Esophagus muscularis mucosa (tissue), 4 donors: ENCODE measurements at regions not wholly inside any gene's neighbourhood (a gene's known extent, or its start where the extent isn't known, plus 50 kb on each side); places are given as distances from the start of the nearest gene placed in this dataset.

Experiments
- DNase-seq: peaks from one replicate; pipeline ENCODE4 v3.0.0-alpha.2; 2017; ENCODE audit errors: extremely low spot score
- H3K27ac ChIP-seq, 4 donors: fragments of 200-600 bp; sonication (generic); replicated peaks in 1 of 4; 1 replicate in 3 of 4; 2 replicates in 1 of 4; pipeline ENCODE4 v1.5.1; 2016 to 2019; ENCODE audit warnings: mild to moderate bottlenecking in 1 of 4
- H3K27me3 ChIP-seq, 4 donors: fragments of 200-600 bp; sonication (generic); one replicate each; pipeline versions ENCODE4 v1.5.1 to v1.6.0; 2016 to 2019
- H3K36me3 ChIP-seq, 4 donors: fragments of 200-600 bp; sonication (generic); one replicate each; pipeline ENCODE4 v1.5.1; 2016 to 2019
- H3K4me1 ChIP-seq, 4 donors: fragments of 200-600 bp; sonication (generic); one replicate each; pipeline ENCODE4 v1.5.1; 2016 to 2019
- H3K4me3 ChIP-seq, 4 donors: fragments of 200-600 bp; sonication (generic); 1 replicate in 2 of 4; 2 replicates in 2 of 4; pipeline ENCODE4 v1.5.1; 2016 to 2019; ENCODE audit warnings: mild to moderate bottlenecking in 4 of 4, moderate library complexity in 1 of 4
- H3K9me3 ChIP-seq, 4 donors: fragments of 200-600 bp; sonication (generic); 1 replicate in 3 of 4; 2 replicates in 1 of 4; pipeline ENCODE4 v1.5.1; 2016 to 2019
- CTCF ChIP-seq, 3 experiments: fragments of 200-600 bp in 2 of 3; fragments of 450-650 bp in 1 of 3; sonication (generic) in 2 of 3; IDR thresholded peaks; one replicate each; pipeline ENCODE4 v1.5.1; 2017 to 2019; ENCODE audit warnings: antibody characterized with exemption in 3 of 3, mild to moderate bottlenecking in 2 of 3, moderate library complexity in 1 of 3
- EP300 ChIP-seq: sonication (generic); formaldehyde crosslinking; IDR thresholded peaks from one replicate; pipeline ENCODE4 v1.6.1; 2017; ENCODE audit warnings: antibody characterized with exemption
- POLR2A ChIP-seq: fragments of 450-650 bp; IDR thresholded peaks from one replicate; pipeline ENCODE4 v1.6.1; 2017; ENCODE audit warnings: antibody characterized with exemption, moderate library complexity, mild to moderate bottlenecking, low read depth
- POLR2AphosphoS5 ChIP-seq, 2 donors: sonication (generic); formaldehyde crosslinking; IDR thresholded peaks; one replicate each; pipeline ENCODE4 v1.6.1; 2017; ENCODE audit warnings: antibody characterized with exemption in 2 of 2
- WGBS: methylation state at CpG from one replicate; pipeline ENCODE4 v1.1.5; 2018; 5-methylcytosine and 5-hydroxymethylcytosine counted together
- intact Hi-C: fragments of 100-400 bp; cut with DNase I; formaldehyde crosslinking; loops from one replicate; pipeline ENCODE4 v1.15.1; 2023

GRCh38 chr14:82419933-82420332 lies 886.3 kb upstream of the SEL1L start:
- TF ChIP-seq EP300 (no peak), POLR2A (no peak), POLR2AphosphoS5 (IDR thresholded peaks at IDR 0.05) (no peak), CTCF (IDR thresholded peaks at IDR 0.05) (no peak)

GRCh38 chr14:82420871-82421270 lies 887.2 kb upstream of the SEL1L start:
- no peak overlapping the region for H3K4me3 ChIP-seq

More at GRCh38 chr14:82419933-82420332, 886.3 kb upstream of the SEL1L start:
- peaks cover 0 to 8% (median 3%) of the 10 kb centered on the region in 4 donors for H3K9me3 ChIP-seq
- H3K27me3 ChIP-seq: no peaks in the 10 kb centered on the region
- DNase-seq: no peak
- intact Hi-C loops: no loop called here
- H3K4me1 ChIP-seq: no peaks in the 10 kb centered on the region
- H3K4me3 ChIP-seq: no peak overlapping the region
- H3K27ac ChIP-seq: no peak overlapping the region
- no peaks in the 10 kb centered on the region for H3K36me3 ChIP-seq
- WGBS: 80% methylated on average over 2 of the region's 2 CpGs

GRCh38 chr14:82421286-82421685 lies 887.6 kb upstream of the SEL1L start:
- Histone ChIP-seq H3K4me3 (no peak overlapping the region), H3K27ac (no peak overlapping the region), H3K4me1 (no peaks in the 10 kb centered on the region), H3K9me3 (peaks cover 0 to 8% (median 3%) of the 10 kb centered on the region in 4 donors), H3K36me3 (no peaks in the 10 kb centered on the region), H3K27me3 (no peaks in the 10 kb centered on the region)
- DNase-seq: no peak
- TF ChIP-seq CTCF (IDR thresholded peaks at IDR 0.05) (no peak), EP300 (no peak), POLR2A (no peak), POLR2AphosphoS5 (IDR thresholded peaks at IDR 0.05) (no peak)
- intact Hi-C loops: no loop called here
- 68% methylated on average over 4 of the region's 4 CpGs for WGBS

More at GRCh38 chr14:82420871-82421270, 887.2 kb upstream of the SEL1L start:
- Histone ChIP-seq H3K9me3 (peaks cover 0 to 8% (median 3%) of the 10 kb centered on the region in 4 donors), H3K36me3 (no peaks in the 10 kb centered on the region), H3K27me3 (no peaks in the 10 kb centered on the region), H3K27ac (no peak overlapping the region), H3K4me1 (no peaks in the 10 kb centered on the region)
- TF ChIP-seq EP300: no peak
- no peak for TF ChIP-seq POLR2AphosphoS5 (IDR thresholded peaks at IDR 0.05)
- TF ChIP-seq CTCF (IDR thresholded peaks at IDR 0.05): no peak
- TF ChIP-seq POLR2A: no peak
- no peak for DNase-seq
- WGBS: 52% methylated on average over 5 of the region's 5 CpGs
- intact Hi-C loops: no loop called here

- Histone ChIP-seq H3K9me3 (peaks cover 0 to 8% (median 3%) of the 10 kb centered on the region in 4 donors), H3K4me3 (no peak overlapping the region), H3K36me3 (no peaks in the 10 kb centered on the region), H3K4me1 (no peaks in the 10 kb centered on the region), H3K27me3 (no peaks in the 10 kb centered on the region), H3K27ac (no peak overlapping the region)
- DNase-seq: no peak
- intact Hi-C loops: no loop called here
- TF ChIP-seq POLR2AphosphoS5 (IDR thresholded peaks at IDR 0.05): no peak
- TF ChIP-seq POLR2A: no peak
- no peak for TF ChIP-seq EP300
- no peak for TF ChIP-seq CTCF (IDR thresholded peaks at IDR 0.05)
- 68% methylated on average over 1 of the region's 1 CpG for WGBS
These were observed 888.6 kb upstream of the SEL1L start for GRCh38 chr14:82422230-82422629.

- TF ChIP-seq POLR2AphosphoS5 (IDR thresholded peaks at IDR 0.05) (no peak), EP300 (no peak), CTCF (IDR thresholded peaks at IDR 0.05) (no peak), POLR2A (no peak)
- no peak overlapping the region for H3K4me3 ChIP-seq
- peaks cover 0 to 9% (median 4%) of the 10 kb centered on the region in 4 donors for H3K9me3 ChIP-seq
- no peaks in the 10 kb centered on the region for H3K4me1 ChIP-seq
- no peaks in the 10 kb centered on the region for H3K27me3 ChIP-seq
- no peak for DNase-seq
- H3K36me3 ChIP-seq: no peaks in the 10 kb centered on the region
- no peak overlapping the region for H3K27ac ChIP-seq
- WGBS: 71% methylated on average over 1 of the region's 1 CpG
- intact Hi-C loops: no loop called here
These were observed 891.6 kb upstream of the SEL1L start for GRCh38 chr14:82425261-82425660.
